HG03280 (cell line): ENCODE measurements at regions not wholly inside any gene's neighbourhood (a gene's known extent, or its start where the extent isn't known, plus 50 kb on each side); places are given as distances from the start of the nearest gene placed in this dataset.
"Not testable (repeated sequence)": the region's sequence is repeated elsewhere in the genome, so short reads cannot be mapped to it uniquely, and the experiment has no call there.

ENCODE experiments used
- ATAC-seq: cut with Tn5 transposase; IDR thresholded peaks from one replicate; pipeline ENCODE4 v1.9.1; 2021; ENCODE audit warnings: mild to moderate bottlenecking, moderate library complexity; ENCODE audit not compliant: unreplicated experiment

DNA sequence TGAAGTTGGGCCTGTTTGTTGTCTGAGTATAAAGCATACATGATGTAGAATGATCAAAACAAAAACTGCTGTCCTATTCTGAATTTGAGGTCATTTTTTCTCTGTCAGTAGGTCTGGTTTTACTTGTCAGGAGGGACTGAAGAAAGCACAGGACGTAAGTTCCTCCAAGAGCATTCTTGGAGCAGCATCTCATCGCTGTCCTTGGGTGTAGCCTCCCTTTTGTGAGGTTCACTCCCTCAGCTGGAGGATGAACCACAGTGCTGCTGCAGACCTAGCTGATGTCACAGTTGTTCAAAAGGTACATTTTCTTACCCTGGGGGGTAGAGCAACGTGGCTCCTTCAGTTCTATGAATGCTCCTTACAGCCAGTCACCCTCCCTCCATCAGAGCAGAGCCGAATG, 490.0 kb upstream of the TBL1XR1 start:
- no peak for ATAC-seq

DNA sequence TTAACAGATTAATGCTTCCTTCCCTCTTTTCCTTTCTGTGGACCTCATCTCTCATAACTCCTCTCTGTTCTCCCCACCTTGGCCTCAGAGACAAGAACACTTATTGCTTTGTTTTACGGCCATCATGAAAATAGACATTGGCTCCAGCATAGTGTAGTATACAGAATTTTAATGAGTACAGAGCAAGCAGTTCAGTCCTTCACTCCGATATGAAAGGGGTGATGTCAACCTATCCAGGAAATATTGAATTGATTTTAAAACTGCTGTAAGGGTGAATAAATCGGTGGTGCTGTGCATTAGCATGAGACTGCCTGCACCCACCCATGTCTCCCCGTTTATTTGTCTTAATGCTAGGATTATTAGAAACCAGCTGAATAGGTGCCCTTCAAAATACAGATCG, 490.9 kb upstream of the TBL1XR1 start:
- no peak for ATAC-seq

DNA sequence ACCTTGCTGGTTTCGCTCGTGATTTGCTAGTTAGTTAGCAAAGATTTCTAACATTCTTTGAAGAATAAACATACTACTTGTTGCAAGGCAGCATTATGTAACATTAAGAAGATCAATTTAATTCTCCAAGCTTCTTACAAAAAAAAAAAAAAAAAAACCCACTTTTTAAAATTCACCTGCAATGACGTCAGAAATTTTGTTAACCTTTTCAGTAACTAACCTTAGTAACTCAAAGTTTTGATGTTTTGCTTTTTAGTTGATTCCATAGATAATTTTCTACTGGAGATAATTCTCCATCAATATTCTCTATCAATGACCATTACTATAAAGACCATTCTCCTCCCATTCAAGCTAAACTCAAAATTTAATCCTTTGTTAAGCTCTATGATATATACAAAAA, 491.8 kb upstream of the TBL1XR1 start:
- ATAC-seq, result no peak

DNA sequence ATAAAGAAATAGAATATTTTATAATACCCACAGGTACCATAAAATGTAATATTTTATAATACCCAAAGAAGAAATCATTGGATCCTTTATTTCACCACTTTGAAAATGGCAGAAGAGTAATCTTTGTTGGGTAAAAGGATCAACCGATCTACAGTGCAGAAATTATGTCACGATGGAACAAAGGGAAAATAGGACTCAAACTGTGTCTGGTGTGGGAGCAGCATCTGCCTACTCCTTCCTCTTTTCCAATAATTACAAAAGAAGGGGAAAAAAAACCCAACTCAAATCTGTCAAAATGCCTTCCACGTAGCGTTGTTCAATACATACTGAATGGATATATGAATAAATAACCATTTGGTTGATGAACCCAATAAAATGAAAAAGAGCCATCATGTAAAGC, 492.6 kb upstream of the TBL1XR1 start:
- no peak for ATAC-seq

DNA sequence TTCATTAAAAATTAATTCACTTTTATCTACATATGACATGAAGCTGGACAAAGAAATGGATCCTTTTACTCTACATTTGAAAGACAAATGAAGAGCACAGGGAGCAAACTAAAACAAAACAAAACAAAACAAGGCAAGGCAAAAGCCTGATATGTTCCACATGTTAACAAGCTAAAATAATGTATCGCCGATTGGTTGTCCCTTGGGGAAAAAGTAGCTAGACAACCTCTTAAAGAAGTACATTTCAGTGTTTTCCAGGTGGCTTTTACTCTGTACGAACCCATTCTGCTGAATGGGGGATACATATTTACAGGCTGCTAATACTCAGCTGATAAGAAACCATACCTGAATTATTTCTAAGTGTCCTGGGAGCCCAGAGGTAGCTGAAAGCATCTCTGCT, 493.0 kb upstream of the TBL1XR1 start:
- ATAC-seq, result no peak

DNA sequence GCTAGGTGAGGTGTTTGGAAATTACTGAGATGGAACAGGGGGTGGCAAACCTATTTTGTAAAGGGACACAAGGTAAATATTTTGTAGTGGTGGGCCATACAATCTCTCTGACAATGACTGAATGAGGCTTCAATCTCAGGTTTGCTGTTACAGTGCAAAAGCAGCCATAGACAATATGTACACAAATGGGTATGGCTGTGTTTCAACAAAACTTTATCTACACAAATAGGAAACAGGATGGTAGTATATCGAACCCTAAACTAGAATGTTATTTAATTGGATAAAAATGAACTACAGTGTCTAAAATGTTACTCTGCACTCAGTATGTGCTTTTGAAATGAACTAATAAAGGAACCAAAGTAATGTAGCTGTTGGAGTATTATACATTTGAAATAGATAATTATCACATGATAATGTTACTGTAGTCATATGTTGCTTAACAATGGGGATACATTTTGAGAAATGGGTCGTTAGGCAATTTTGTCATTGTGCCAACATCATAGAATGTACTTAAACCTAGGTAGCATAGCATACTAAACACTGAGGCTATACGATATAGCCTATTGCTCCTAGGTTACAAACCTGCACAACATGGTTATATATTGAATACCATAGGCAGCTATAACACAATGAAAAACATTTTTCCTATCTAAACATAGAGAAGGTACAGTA, 495.2 kb upstream of the TBL1XR1 start:
- ATAC-seq, result no peak

DNA sequence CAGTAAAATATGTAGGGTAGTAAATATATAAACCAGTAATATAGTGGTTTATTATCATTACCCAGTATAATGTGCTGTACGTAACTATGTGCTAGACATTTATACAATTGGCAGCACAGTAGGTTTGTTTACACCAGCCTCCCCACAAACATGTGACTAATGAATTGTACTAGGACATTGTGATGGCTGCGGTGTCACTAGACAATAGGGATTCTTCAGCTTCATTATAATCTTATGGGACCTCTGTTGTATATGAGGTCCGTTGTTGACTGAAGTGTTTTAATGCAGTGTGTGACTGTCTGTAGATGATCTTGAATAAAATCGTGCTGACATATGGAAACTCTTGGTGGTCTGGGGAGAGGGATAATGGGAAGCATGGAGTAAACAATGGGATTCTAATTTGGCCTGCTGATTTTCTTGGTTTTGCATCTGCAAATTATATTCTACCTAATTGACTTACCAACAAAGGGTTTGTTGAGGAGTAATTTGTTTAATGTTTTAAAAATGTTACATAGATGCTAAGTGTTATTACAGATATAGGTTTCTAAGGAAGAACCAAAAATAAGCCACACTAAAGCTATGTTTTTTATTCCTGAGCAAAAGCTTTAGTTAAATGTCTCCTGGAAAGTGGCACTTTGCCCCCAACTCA, 496.5 kb upstream of the TBL1XR1 start:
- no peak for ATAC-seq

DNA sequence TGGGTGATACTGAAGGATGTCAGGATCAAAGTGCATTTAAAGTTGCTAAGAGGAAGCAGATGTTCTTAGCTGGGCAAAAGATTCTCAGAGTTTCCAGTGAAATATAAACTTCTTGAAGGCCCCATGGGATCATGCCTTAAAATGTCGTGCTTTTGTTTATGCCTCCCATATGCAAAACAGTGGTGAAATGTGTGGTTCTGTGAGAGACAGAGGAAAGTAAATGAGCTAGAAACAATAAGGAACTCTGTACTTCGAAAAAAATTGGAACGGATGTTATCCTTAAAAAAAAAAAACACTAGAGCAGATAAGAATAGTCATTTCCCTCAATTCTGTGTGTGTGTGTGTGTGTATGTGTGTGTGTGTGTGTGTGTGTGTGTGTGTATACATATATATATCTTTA, 497.0 kb upstream of the TBL1XR1 start:
- ATAC-seq, result no peak

DNA sequence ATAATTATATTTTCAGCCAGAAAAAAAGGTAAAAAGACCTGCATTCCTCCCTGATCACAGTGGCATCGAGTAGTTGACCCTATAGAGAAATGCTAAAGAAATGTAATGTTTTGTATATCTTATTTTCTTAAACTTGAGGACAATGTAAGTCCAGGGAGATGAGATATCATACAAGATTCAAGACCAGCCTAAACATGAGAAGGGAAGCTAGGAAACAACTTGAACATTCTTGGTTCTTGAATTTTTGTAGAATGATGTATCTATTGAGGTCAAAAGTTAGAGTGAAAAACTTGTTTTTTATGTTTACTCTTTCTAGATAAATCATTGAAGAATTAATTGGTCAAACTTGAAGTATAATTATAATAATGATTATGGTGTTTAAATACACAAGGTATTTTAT, 497.7 kb upstream of the TBL1XR1 start:
- no peak for ATAC-seq

DNA sequence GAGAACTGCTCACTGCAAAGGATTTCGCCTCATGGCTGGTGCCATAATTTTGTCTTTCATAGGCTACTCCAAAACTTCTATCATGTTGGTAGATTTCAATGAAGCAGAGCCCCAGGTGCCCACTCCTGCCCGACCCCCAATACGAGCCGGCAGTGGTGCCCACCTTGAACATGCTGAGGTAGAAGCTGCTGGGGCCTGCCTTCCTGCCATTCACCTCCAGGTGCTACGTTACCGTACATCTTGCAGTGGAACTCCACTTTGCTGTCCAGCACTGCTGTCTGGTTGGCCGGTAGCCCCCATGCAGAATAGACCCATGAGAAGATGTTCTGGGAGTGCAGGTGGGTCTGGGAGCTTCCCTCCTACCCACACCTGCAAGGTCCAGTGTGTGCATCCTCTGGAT, 502.8 kb upstream of the TBL1XR1 start:
- no peak for ATAC-seq

DNA sequence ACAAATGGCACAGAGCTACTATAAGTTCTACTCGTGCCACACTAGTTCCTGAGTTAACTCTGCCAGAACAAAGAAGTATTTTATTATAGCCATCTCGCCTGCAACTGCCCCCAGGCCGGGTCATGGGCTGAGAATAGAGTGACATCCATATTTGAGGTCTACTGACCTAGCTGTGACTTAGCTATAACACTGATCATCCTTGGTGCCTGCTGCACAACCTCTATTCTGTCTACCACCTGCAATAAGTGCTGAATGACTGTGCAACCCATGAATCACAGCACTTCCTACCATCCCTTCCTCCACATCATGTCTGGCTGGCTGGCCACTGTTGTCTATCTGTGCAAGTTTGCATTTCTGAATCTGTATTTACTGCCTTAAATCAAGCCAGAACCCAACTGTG, 506.5 kb upstream of the TBL1XR1 start:
- ATAC-seq, result no peak

DNA sequence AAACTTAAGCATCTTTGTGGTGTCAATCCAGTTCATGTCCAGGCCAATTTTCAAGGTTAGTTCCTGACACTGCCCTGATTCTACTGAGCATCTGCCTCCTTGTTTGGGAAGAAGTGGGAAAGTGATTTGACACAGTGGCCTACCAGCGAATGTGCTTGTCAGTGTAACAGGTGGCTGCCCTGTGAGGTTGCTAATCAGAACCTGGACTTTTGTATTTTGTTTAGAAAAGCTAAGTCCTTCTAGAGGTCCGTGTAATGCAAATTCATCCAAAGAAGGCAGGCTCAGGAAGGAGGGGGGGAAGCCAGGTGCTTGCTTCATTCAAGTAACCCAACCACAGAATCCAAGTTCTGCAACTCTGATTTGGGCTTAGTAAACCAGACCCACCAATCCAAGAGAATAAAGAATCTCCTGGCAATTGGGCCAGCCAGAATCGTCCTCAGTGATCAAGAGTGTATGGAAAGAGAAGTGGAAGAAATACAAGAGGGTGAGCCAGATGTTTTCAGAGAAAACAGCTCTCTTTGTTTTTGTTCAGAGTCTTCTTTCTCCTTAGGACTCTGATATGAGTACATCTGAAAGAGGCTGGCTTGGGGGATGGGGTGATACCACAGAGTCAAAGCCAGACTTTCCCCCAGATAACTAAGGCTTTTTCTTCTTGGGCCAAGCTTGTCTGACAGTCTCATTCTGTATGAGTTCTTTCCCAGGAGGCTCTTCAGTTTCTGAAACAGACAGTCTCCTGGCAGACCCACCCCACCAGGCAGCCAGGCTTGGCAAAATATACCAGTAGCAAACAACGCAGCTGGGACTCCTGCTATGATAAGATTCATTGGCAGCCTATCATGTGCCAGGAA, 508.9 kb upstream of the TBL1XR1 start:
- ATAC-seq, result no peak

DNA sequence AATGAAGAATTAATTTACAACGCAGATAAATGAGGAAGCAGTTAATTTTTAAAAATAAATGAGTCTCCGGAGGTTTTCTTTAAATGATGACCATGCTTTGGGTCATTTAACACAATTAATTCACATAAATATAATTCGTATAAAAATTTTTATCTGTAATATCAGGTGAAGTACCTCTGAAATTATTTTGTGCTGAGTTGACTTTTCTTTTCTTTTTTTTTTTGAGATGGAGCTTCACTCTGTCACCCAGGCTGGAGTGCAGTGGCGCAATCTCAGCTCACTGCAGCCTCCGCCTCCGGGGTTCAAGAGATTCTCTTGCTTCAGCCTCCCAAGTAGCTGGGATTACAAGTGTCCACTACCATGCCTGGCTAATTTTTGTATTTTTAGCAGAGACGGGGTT, 512.2 kb upstream of the TBL1XR1 start:
- ATAC-seq, result not testable (repeated sequence)

DNA sequence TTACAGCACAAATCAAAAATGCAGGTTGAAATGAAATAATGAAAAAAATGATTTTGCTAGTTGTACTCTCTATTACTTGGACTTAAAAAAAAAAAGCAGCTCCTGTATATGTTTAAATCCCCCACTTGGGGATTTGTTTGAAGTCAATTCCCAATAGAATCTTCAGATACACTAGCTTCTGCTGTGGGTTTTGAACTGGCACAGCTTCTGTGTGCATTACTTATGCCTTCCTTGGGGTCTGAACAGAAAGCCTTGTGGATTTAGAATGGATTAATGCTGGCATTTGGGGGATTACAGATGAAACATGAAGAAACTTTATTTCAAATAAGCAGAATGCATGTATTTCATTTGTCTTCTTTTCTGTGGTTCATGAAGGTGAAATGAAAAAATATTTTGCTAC, 513.2 kb upstream of the TBL1XR1 start:
- no peak for ATAC-seq

DNA sequence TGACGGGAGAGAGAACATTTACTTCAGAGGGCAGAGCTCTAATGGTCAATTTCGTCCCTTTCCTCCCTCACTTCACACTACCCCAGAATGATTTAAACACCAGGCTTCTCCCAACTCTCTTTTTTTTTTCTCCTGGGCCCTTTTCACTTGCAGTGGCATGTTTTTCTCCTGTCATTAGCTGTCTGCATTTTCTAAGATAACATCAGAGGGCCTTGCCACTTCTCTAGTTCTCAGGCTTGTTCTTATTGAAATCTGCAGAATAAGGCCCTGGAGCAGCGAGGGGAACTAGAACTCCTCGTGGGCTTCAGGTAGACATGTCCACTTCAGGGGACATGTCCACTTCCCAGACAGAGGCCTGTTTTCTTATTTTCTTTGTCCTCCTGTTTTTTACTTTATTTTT, 514.4 kb upstream of the TBL1XR1 start:
- no peak for ATAC-seq

DNA sequence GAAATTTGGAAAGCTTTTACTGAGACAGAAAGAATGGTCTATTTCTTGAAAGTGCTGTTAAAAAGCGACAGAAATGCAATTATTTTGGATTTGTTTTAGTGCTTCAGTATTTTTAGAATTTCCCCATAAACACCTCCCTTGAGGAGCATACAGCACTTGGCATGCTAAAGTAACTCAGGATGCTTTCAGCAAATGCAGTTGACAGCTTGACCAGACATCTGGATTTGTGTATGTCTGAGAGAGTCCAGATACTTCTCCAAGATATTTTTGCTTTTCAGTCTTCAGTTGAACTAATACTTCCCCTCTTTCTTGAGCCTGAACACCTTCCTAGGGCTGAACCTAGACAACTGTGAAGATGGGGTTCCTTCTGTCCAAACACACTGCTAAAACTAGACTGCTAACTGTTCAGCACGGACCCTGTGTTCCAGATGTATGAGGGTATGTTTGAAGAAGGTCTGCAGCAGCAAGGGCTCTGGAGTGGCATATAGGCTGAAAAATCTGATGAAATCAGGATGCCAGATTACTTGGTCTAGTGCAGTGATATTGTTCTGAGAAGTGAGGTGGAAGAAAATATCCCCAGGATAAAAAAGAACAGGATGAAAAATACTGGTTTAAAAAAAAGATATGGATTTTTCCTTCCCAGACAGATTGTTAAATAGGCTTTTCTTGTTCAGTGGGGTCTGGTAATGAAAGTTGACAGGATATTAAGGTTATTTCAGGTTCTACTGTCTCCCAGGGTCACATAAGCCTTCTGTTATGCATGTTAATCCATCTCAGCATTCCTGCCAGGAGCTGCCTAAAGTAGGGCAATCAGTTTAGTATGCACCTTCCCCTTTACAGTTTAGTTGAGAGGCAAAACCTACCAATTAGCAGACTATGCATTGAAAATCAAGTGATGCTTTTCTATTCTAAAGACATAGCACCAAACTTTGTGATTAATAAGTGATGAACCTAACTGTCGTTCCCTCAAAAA, 516.9 kb upstream of the TBL1XR1 start:
- no peak for ATAC-seq

DNA sequence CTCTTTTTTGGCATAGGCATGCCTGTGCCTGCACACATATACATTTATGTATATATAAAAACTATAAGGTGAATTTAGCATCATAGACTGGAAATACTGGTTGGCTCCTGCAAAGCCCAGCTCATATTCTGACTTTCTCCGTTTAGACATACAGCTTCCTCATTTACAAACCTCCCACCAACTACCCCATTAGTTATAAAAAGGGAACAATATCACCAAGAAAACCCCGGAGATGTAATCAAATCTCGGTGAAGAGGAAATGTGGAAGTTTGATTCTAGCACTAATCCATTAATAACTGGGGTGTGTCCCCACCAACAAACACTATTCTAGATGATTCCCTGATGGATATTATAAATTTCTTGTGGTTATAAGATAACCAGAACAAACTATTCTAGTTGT, 517.7 kb upstream of the TBL1XR1 start:
- no peak for ATAC-seq

DNA sequence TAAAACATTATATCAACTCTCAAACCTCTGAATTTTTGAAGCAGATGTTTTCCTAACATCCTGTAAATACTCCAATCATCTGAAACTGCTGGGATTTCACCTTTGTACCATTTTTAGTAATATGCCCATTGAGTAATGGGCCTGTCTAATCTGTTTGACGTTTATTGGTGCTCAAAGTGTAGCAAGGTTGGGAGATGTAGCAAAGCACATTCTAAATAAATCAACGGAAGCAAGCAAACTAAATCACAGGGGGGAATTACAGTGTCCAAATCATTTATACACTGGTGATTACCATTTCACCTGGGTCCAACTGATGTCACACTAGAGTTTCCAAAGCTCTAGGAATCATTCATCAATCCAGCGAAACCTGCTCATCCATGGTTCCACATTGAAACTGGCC, 518.7 kb upstream of the TBL1XR1 start:
- no peak for ATAC-seq

DNA sequence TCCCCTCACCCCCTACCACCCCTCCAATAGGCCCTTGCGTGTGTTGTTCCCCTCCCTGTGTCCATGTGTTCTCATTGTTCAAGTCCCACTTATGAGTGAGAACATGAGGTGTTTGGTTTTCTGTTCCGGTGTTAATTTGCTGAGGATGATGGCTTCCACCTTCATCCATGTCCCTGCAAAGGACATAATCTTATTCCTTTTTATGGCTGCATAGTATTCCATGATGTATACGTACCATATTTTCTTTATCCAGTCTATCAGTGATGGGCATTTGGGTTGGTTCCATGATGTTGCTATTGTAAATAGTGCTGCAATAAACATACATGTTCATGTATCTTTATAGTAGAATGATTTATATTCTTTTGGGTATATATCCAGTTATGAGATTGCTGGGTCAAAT, 523.6 kb upstream of the TBL1XR1 start:
- ATAC-seq, result not testable (repeated sequence)

DNA sequence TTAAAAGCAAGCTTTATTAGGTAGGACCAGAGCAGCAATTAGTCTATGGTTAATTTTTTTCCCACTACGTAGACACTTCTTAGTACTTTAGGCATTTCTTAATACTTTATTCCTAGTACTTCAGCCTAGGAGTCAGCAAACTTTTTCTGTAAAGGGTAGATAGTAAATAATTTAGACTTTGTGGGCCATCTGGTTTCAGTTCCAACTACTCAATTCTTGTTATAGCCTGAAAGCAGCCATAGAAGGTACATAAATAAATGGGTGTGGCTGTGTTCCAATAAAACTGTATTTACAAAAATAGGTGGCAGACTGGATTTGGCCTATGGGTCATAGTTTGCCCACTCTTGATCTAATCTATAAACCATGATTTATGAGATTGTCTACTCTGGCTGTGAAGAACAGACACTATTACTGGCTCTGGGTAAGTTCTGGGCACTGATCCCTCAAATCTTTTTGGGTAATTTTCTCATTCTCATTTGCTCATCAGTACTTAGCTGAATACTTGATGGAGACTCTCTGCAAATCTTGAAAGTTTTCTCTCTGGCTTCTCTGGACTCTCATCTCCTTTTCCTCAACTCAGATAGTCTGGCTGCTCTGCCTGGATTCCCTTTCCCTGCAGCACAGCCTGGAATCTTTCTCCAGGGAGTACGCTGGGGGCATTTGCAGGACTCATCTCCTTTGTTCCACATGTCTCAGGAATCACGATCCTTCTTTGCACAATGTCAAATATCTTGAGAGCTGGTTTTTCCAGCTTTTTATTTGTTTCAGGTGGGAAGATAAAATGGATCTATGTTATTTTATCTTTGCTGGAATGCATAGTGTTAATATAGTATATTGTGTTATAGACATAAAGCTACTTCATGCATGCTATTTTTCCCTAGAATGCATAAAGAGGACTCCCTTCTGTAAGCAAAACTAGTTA, 524.8 kb upstream of the TBL1XR1 start:
- ATAC-seq, result no peak
